Heart left ventricle (tissue), 13 donors: ENCODE measurements at regions not wholly inside any gene's neighbourhood (a gene's known extent, or its start where the extent isn't known, plus 50 kb on each side); places are given as distances from the start of the nearest gene placed in this dataset.

Experiments
- POLR2A ChIP-seq, 2 donors: fragments of 450-650 bp; IDR thresholded peaks; one replicate each; pipeline ENCODE4 v1.6.1; 2017; ENCODE audit warnings: antibody characterized with exemption in 2 of 2, mild to moderate bottlenecking in 2 of 2, moderate library complexity in 2 of 2
- TF ChIP-seq, protein P1 (sequence below), 12 donors: fragments of 200-600 bp; sonication (generic) in 4 of 12; IDR thresholded peaks; one replicate each; pipeline versions ENCODE4 v1.5.0 to v1.8.0; 2018 to 2022; ENCODE audit warnings: antibody characterized with exemption in 12 of 12, mild to moderate bottlenecking in 5 of 12
- donor health status: ischemic (EF 13 %, LVEDD 7.1; RV severe dilation, severe dysfunction).
- donor health status: DM: no; HTN: yes; CAD: no.
- donor health status: DM: no; HTN: no; CAD: no.
- donor health status: ischemic (EF 25% LVEDD 6.9; RV normal size, moderate dysfunction).
- donor health status: ischemic (EF 25% LVEDD 5.7; RV mildly dilated, moderate dysfunction).
- donor health status: ischemic (EF 35%, LVEDD 5.7; RV mildly dilated, moderate dysfunction).
- donor health status: nonischemic (EF 11% LVEDD 7.7; RV severe dilation, severe dysfunction).
- donor health status: DM: yes; HTN: yes; CAD: no.
- donor health status: PGD.
- donor health status: ischemic (EF 29% LVEDD 5.4; RV normal size, mild dysfunction).
- donor health status: nonischemic (EF 23%, LVEDD 6.1; RV moderate dilation, normal function).

DNA sequence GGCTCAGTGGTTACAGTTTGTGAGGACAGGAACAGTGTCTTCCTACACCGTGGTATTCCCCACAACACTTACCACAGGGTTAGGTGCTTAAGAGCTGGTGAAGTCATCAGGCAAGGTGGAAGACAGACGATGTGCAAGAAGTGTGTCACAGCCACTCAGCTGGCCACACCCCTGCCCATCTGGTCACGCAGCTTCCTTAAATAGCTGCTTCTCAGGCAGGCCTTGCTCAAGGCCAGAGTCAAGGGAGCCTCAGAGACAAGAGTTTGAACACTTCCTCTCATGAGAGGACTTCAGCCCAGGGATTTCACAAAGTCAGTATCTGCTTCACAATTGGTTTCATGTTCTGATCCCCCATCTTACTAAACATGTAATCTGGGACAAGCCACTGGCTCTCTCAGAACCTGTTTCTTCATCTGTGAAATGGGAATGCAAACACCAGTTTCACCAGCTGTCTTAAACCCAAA is 80.3 kb upstream of the FRY start:
- TF ChIP-seq POLR2A (IDR thresholded peaks at IDR 0.05): no peak
- TF ChIP-seq, protein P1, sequence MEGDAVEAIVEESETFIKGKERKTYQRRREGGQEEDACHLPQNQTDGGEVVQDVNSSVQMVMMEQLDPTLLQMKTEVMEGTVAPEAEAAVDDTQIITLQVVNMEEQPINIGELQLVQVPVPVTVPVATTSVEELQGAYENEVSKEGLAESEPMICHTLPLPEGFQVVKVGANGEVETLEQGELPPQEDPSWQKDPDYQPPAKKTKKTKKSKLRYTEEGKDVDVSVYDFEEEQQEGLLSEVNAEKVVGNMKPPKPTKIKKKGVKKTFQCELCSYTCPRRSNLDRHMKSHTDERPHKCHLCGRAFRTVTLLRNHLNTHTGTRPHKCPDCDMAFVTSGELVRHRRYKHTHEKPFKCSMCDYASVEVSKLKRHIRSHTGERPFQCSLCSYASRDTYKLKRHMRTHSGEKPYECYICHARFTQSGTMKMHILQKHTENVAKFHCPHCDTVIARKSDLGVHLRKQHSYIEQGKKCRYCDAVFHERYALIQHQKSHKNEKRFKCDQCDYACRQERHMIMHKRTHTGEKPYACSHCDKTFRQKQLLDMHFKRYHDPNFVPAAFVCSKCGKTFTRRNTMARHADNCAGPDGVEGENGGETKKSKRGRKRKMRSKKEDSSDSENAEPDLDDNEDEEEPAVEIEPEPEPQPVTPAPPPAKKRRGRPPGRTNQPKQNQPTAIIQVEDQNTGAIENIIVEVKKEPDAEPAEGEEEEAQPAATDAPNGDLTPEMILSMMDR (IDR thresholded peaks at IDR 0.05): no peak
